ENCODE measurements at regions not wholly inside any gene's neighbourhood (a gene's known extent, or its start where the extent isn't known, plus 50 kb on each side); places are given as distances from the start of the nearest gene placed in this dataset.
"Not testable (repeated sequence)": the region's sequence is repeated elsewhere in the genome, so short reads cannot be mapped to it uniquely, and the experiment has no call there.

- no peak overlapping the region for H3K4me3 ChIP-seq (ENCODE audit: low read length)
- no peak for DNase-seq
These were observed 63.8 kb upstream of the ENPP6 start for GRCh38 chr4:184281231-184282139.

GRCh38 chr4:184280591-184281071, 63.0 kb upstream of the ENPP6 start:
- no peaks in the 10 kb centered on the region for H3K27me3 ChIP-seq (ENCODE audit: low read length)
- H3K79me2 ChIP-seq (ENCODE audit: low read length): no peaks in the 10 kb centered on the region
- H3K27ac ChIP-seq (ENCODE audit: low read length): peak overlapping the region; percentile 90
- peak; percentile 72 for DNase-seq
- no peaks in the 10 kb centered on the region for H3K9me3 ChIP-seq (ENCODE audit: low read length)
- H3K4me3 ChIP-seq (ENCODE audit: low read length): no peak overlapping the region
- no peaks in the 10 kb centered on the region for H4K20me1 ChIP-seq (ENCODE audit: insufficient read depth, low read depth, low read length)
- no peaks in the 10 kb centered on the region for H3K9me2 ChIP-seq (replicated peaks; ENCODE audit: insufficient read depth, low read length)
- H2AFZ ChIP-seq (ENCODE audit: low read length): no peak overlapping the region
- peak overlapping the region; percentile 30 for H3K4me2 ChIP-seq (ENCODE audit: low read depth, low read length, poor library complexity, severe bottlenecking)
- peaks cover 56% of the 10 kb centered on the region for H3K4me1 ChIP-seq (ENCODE audit: low read length)
- no peak overlapping the region for H3K9ac ChIP-seq (ENCODE audit: low read length)
- no peaks in the 10 kb centered on the region for H3K36me3 ChIP-seq (ENCODE audit: insufficient read depth, low read length)

More at GRCh38 chr4:184281231-184282139, 63.8 kb upstream of the ENPP6 start:
- Histone ChIP-seq H3K27me3 (ENCODE audit: low read length) (no peaks in the 10 kb centered on the region), H3K27ac (ENCODE audit: low read length) (peak overlapping the region; percentile 90), H3K9me3 (ENCODE audit: low read length) (no peaks in the 10 kb centered on the region), H3K9me2 (replicated peaks; ENCODE audit: insufficient read depth, low read length) (no peaks in the 10 kb centered on the region), H3K4me2 (ENCODE audit: low read depth, low read length, poor library complexity, severe bottlenecking) (no peak overlapping the region), H4K20me1 (ENCODE audit: insufficient read depth, low read depth, low read length) (no peaks in the 10 kb centered on the region), H3K9ac (ENCODE audit: low read length) (no peak overlapping the region), H3K4me1 (ENCODE audit: low read length) (peaks cover 60% of the 10 kb centered on the region), H2AFZ (ENCODE audit: low read length) (peak overlapping the region; percentile 56; the same call in 1 of the 2 replicates), H3K79me2 (ENCODE audit: low read length) (no peaks in the 10 kb centered on the region), H3K36me3 (ENCODE audit: insufficient read depth, low read length) (no peaks in the 10 kb centered on the region)

GRCh38 chr4:184280137-184280536, 62.5 kb upstream of the ENPP6 start:
- H3K9me3 ChIP-seq (ENCODE audit: low read length): no peaks in the 10 kb centered on the region
- DNase-seq: no peak
- H3K9ac ChIP-seq (ENCODE audit: low read length): no peak overlapping the region
- H3K4me2 ChIP-seq (ENCODE audit: low read depth, low read length, poor library complexity, severe bottlenecking): peak overlapping the region; percentile 30
- peak overlapping the region; percentile 60; the same call in 1 of the 2 replicates for H3K27ac ChIP-seq (ENCODE audit: low read length)
- H3K9me2 ChIP-seq (replicated peaks; ENCODE audit: insufficient read depth, low read length): no peaks in the 10 kb centered on the region
- no peak overlapping the region for H3K4me3 ChIP-seq (ENCODE audit: low read length)
- no peak overlapping the region for H2AFZ ChIP-seq (ENCODE audit: low read length)
- no peaks in the 10 kb centered on the region for H3K79me2 ChIP-seq (ENCODE audit: low read length)
- no peaks in the 10 kb centered on the region for H3K27me3 ChIP-seq (ENCODE audit: low read length)
- H4K20me1 ChIP-seq (ENCODE audit: insufficient read depth, low read depth, low read length): no peaks in the 10 kb centered on the region
- H3K36me3 ChIP-seq (ENCODE audit: insufficient read depth, low read length): no peaks in the 10 kb centered on the region
- peaks cover 51% of the 10 kb centered on the region for H3K4me1 ChIP-seq (ENCODE audit: low read length)

GRCh38 chr4:184279496-184280061, 61.9 kb upstream of the ENPP6 start:
- H2AFZ ChIP-seq (ENCODE audit: low read length): no peak overlapping the region
- no peak overlapping the region for H3K27ac ChIP-seq (ENCODE audit: low read length)
- H3K4me1 ChIP-seq (ENCODE audit: low read length): peaks cover 45% of the 10 kb centered on the region
- DNase-seq: no peak
- H4K20me1 ChIP-seq (ENCODE audit: insufficient read depth, low read depth, low read length): no peaks in the 10 kb centered on the region
- H3K9ac ChIP-seq (ENCODE audit: low read length): no peak overlapping the region
- H3K79me2 ChIP-seq (ENCODE audit: low read length): no peaks in the 10 kb centered on the region
- H3K4me3 ChIP-seq (ENCODE audit: low read length): no peak overlapping the region
- H3K27me3 ChIP-seq (ENCODE audit: low read length): no peaks in the 10 kb centered on the region
- H3K9me3 ChIP-seq (ENCODE audit: low read length): no peaks in the 10 kb centered on the region
- H3K4me2 ChIP-seq (ENCODE audit: low read depth, low read length, poor library complexity, severe bottlenecking): no peak overlapping the region
- H3K36me3 ChIP-seq (ENCODE audit: insufficient read depth, low read length): no peaks in the 10 kb centered on the region
- no peaks in the 10 kb centered on the region for H3K9me2 ChIP-seq (replicated peaks; ENCODE audit: insufficient read depth, low read length)

- H3K4me1 ChIP-seq (ENCODE audit: low read length): peaks cover 27% of the 10 kb centered on the region
These were observed 60.1 kb upstream of the ENPP6 start for GRCh38 chr4:184277769-184278168.

GRCh38 chr4:184277010-184277409, 59.3 kb upstream of the ENPP6 start:
- not testable (repeated sequence) for H3K9me2 ChIP-seq (replicated peaks; ENCODE audit: insufficient read depth, low read length); H3K36me3 ChIP-seq (ENCODE audit: insufficient read depth, low read length); H2AFZ ChIP-seq (ENCODE audit: low read length); DNase-seq; H3K27me3 ChIP-seq (ENCODE audit: low read length); H3K9me3 ChIP-seq (ENCODE audit: low read length); H4K20me1 ChIP-seq (ENCODE audit: insufficient read depth, low read depth, low read length); H3K4me3 ChIP-seq (ENCODE audit: low read length); H3K79me2 ChIP-seq (ENCODE audit: low read length); H3K4me2 ChIP-seq (ENCODE audit: low read depth, low read length, poor library complexity, severe bottlenecking); H3K27ac ChIP-seq (ENCODE audit: low read length); H3K9ac ChIP-seq (ENCODE audit: low read length)
- peaks cover 19% of the 10 kb centered on the region for H3K4me1 ChIP-seq (ENCODE audit: low read length)

More at GRCh38 chr4:184277769-184278168, 60.1 kb upstream of the ENPP6 start:
- H3K9me3 ChIP-seq (ENCODE audit: low read length); H3K27me3 ChIP-seq (ENCODE audit: low read length); H3K9ac ChIP-seq (ENCODE audit: low read length); H4K20me1 ChIP-seq (ENCODE audit: insufficient read depth, low read depth, low read length); H3K4me2 ChIP-seq (ENCODE audit: low read depth, low read length, poor library complexity, severe bottlenecking); DNase-seq; H3K9me2 ChIP-seq (replicated peaks; ENCODE audit: insufficient read depth, low read length); H3K4me3 ChIP-seq (ENCODE audit: low read length); H3K36me3 ChIP-seq (ENCODE audit: insufficient read depth, low read length); H3K79me2 ChIP-seq (ENCODE audit: low read length); H3K27ac ChIP-seq (ENCODE audit: low read length); H2AFZ ChIP-seq (ENCODE audit: low read length): not testable (repeated sequence)

GRCh38 chr4:184276346-184276745, 58.7 kb upstream of the ENPP6 start:
- not testable (repeated sequence) for H3K9me2 ChIP-seq (replicated peaks; ENCODE audit: insufficient read depth, low read length); H3K4me2 ChIP-seq (ENCODE audit: low read depth, low read length, poor library complexity, severe bottlenecking); H3K4me3 ChIP-seq (ENCODE audit: low read length); H3K27me3 ChIP-seq (ENCODE audit: low read length); H3K79me2 ChIP-seq (ENCODE audit: low read length); H3K9ac ChIP-seq (ENCODE audit: low read length); H3K9me3 ChIP-seq (ENCODE audit: low read length); H2AFZ ChIP-seq (ENCODE audit: low read length); DNase-seq; H4K20me1 ChIP-seq (ENCODE audit: insufficient read depth, low read depth, low read length); H3K36me3 ChIP-seq (ENCODE audit: insufficient read depth, low read length); H3K27ac ChIP-seq (ENCODE audit: low read length)
- H3K4me1 ChIP-seq (ENCODE audit: low read length): peaks cover 14% of the 10 kb centered on the region

GRCh38 chr4:184275766-184276165, 58.1 kb upstream of the ENPP6 start:
- Histone ChIP-seq H3K27me3 (ENCODE audit: low read length) (no peaks in the 10 kb centered on the region), H3K9me2 (replicated peaks; ENCODE audit: insufficient read depth, low read length) (no peaks in the 10 kb centered on the region), H3K4me1 (ENCODE audit: low read length) (peaks cover 8% of the 10 kb centered on the region), H3K4me3 (ENCODE audit: low read length) (no peak overlapping the region), H2AFZ (ENCODE audit: low read length) (no peak overlapping the region), H4K20me1 (ENCODE audit: insufficient read depth, low read depth, low read length) (no peaks in the 10 kb centered on the region), H3K27ac (ENCODE audit: low read length) (no peak overlapping the region), H3K9me3 (ENCODE audit: low read length) (no peaks in the 10 kb centered on the region), H3K79me2 (ENCODE audit: low read length) (no peaks in the 10 kb centered on the region), H3K9ac (ENCODE audit: low read length) (no peak overlapping the region), H3K4me2 (ENCODE audit: low read depth, low read length, poor library complexity, severe bottlenecking) (no peak overlapping the region), H3K36me3 (ENCODE audit: insufficient read depth, low read length) (no peaks in the 10 kb centered on the region)
- no peak for DNase-seq

Data from Karpas-422 (cell line).